ENCODE measurements at regions not wholly inside any gene's neighbourhood (a gene's known extent, or its start where the extent isn't known, plus 50 kb on each side); places are given as distances from the start of the nearest gene placed in this dataset.

GRCh38 chr1:98422816-98423215 lies 238.7 kb upstream of the SNX7 start:
- Mint-ChIP-seq H3K27ac (no peak overlapping the region), H3K27me3 (no peaks in the 10 kb centered on the region), H3K4me1 (no peaks in the 10 kb centered on the region), H3K9me3 (no peaks in the 10 kb centered on the region), H3K4me3 (no peak overlapping the region), H3K36me3 (no peaks in the 10 kb centered on the region)
- H3K27ac ChIP-seq (ENCODE audit: low read length): no peak overlapping the region
- H3K9me3 ChIP-seq: no peaks in the 10 kb centered on the region
- DNase-seq (no peak), ATAC-seq (replicated peaks in 1 of 4) (no peak)
- POLR2A ChIA-PET: no interaction called here
- CTCF ChIA-PET: no interaction called here
- no CpG with 5 or more reads among the region's 2 CpGs for WGBS (ENCODE audit: insufficient coverage)
- no peak overlapping the region for H3K4me3 ChIP-seq (ENCODE audit: control insufficient read depth in 1 of 2, extremely low read depth in 1 of 2, low read length in 1 of 2)
- no peaks in the 10 kb centered on the region for H3K27me3 ChIP-seq (replicated peaks in 1 of 2; ENCODE audit: control insufficient read depth in 2 of 2, extremely low read depth in 1 of 2, insufficient read depth in 2 of 2, low read length in 1 of 2)
- no peaks in the 10 kb centered on the region for H3K4me1 ChIP-seq (ENCODE audit: control insufficient read depth in 1 of 2, extremely low read depth in 1 of 2, insufficient read depth in 2 of 2, low read length in 2 of 2)
- no peaks in the 10 kb centered on the region for H3K36me3 ChIP-seq (ENCODE audit: control insufficient read depth in 2 of 2, extremely low read depth in 1 of 2, insufficient read depth in 1 of 2, low read length in 1 of 2)

GRCh38 chr1:98421085-98421435 lies 240.5 kb upstream of the SNX7 start:
- no peak for ATAC-seq (replicated peaks in 1 of 4)
- DNase-seq: no peak
- POLR2A ChIA-PET: no interaction called here
- WGBS (ENCODE audit: insufficient coverage): no CpG with 5 or more reads among the region's 2 CpGs
- CTCF ChIA-PET: no interaction called here
- Mint-ChIP-seq H3K4me3 (no peak overlapping the region), H3K4me1 (no peaks in the 10 kb centered on the region), H3K27ac (no peak overlapping the region), H3K36me3 (no peaks in the 10 kb centered on the region), H3K9me3 (no peaks in the 10 kb centered on the region), H3K27me3 (no peaks in the 10 kb centered on the region)
- Histone ChIP-seq H3K27ac (ENCODE audit: low read length) (no peak overlapping the region), H3K27me3 (replicated peaks in 1 of 2; ENCODE audit: control insufficient read depth in 2 of 2, extremely low read depth in 1 of 2, insufficient read depth in 2 of 2, low read length in 1 of 2) (no peaks in the 10 kb centered on the region), H3K4me1 (ENCODE audit: control insufficient read depth in 1 of 2, extremely low read depth in 1 of 2, insufficient read depth in 2 of 2, low read length in 2 of 2) (no peaks in the 10 kb centered on the region), H3K9me3 (no peaks in the 10 kb centered on the region), H3K4me3 (ENCODE audit: control insufficient read depth in 1 of 2, extremely low read depth in 1 of 2, low read length in 1 of 2) (no peak overlapping the region), H3K36me3 (ENCODE audit: control insufficient read depth in 2 of 2, extremely low read depth in 1 of 2, insufficient read depth in 1 of 2, low read length in 1 of 2) (no peaks in the 10 kb centered on the region)

- H3K9me3 ChIP-seq: no peaks in the 10 kb centered on the region
- no peaks in the 10 kb centered on the region for H3K27me3 ChIP-seq (replicated peaks in 1 of 2; ENCODE audit: control insufficient read depth in 2 of 2, extremely low read depth in 1 of 2, insufficient read depth in 2 of 2, low read length in 1 of 2)
- Mint-ChIP-seq H3K27me3 (no peaks in the 10 kb centered on the region), H3K27ac (no peak overlapping the region), H3K4me1 (no peaks in the 10 kb centered on the region), H3K36me3 (no peaks in the 10 kb centered on the region), H3K4me3 (no peak overlapping the region), H3K9me3 (no peaks in the 10 kb centered on the region)
- no peak overlapping the region for H3K27ac ChIP-seq (ENCODE audit: low read length)
- ATAC-seq (replicated peaks in 1 of 4): no peak
- no peak overlapping the region for H3K4me3 ChIP-seq (ENCODE audit: control insufficient read depth in 1 of 2, extremely low read depth in 1 of 2, low read length in 1 of 2)
- DNase-seq: no peak
- no peaks in the 10 kb centered on the region for H3K4me1 ChIP-seq (ENCODE audit: control insufficient read depth in 1 of 2, extremely low read depth in 1 of 2, insufficient read depth in 2 of 2, low read length in 2 of 2)
- no peaks in the 10 kb centered on the region for H3K36me3 ChIP-seq (ENCODE audit: control insufficient read depth in 2 of 2, extremely low read depth in 1 of 2, insufficient read depth in 1 of 2, low read length in 1 of 2)
- CTCF ChIA-PET: no interaction called here
- POLR2A ChIA-PET: no interaction called here
- WGBS (ENCODE audit: insufficient coverage): no CpG with 5 or more reads among the region's 2 CpGs
Measured at GRCh38 chr1:98420376-98421084, 241.0 kb upstream of the SNX7 start.

DNA sequence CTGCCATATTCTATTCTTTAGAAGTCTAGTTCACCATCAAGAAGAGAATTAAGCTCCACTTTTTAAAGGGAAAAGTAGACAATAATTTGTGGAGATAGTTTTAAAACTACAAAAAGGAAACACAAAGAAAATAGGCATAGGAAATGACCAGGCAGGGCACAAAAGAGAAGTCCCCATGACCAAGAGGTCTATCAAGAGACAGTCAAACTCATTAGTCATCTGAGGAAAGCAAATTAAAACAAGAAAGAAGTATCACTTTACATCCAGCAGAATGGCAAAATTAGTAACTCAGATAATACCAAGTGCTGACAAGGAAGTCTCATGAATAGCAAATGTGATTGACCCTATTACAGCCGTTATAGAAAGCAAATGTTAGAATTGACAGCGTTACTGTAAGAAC lies 243.7 kb upstream of the SNX7 start:
- ChIA-PET CTCF (no interaction called here), POLR2A (no interaction called here)
- H3K4me1 Mint-ChIP-seq: no peaks in the 10 kb centered on the region
- no peaks in the 10 kb centered on the region for H3K36me3 Mint-ChIP-seq
- H3K4me3 Mint-ChIP-seq: no peak overlapping the region
- H3K4me1 ChIP-seq (ENCODE audit: control insufficient read depth in 1 of 2, extremely low read depth in 1 of 2, insufficient read depth in 2 of 2, low read length in 2 of 2): no peaks in the 10 kb centered on the region
- peaks cover 0 to 2% (median 2%) of the 10 kb centered on the region in 3 donors for H3K9me3 Mint-ChIP-seq
- no CpG with 5 or more reads among the region's 2 CpGs for WGBS (ENCODE audit: insufficient coverage)
- no peak for ATAC-seq (replicated peaks in 1 of 4)
- H3K9me3 ChIP-seq: no peaks in the 10 kb centered on the region
- H3K27ac Mint-ChIP-seq: no peak overlapping the region
- H3K27me3 Mint-ChIP-seq: no peaks in the 10 kb centered on the region
- H3K36me3 ChIP-seq (ENCODE audit: control insufficient read depth in 2 of 2, extremely low read depth in 1 of 2, insufficient read depth in 1 of 2, low read length in 1 of 2): no peaks in the 10 kb centered on the region
- no peak overlapping the region for H3K4me3 ChIP-seq (ENCODE audit: control insufficient read depth in 1 of 2, extremely low read depth in 1 of 2, low read length in 1 of 2)
- no peak for DNase-seq
- H3K27ac ChIP-seq (ENCODE audit: low read length): no peak overlapping the region
- H3K27me3 ChIP-seq (replicated peaks in 1 of 2; ENCODE audit: control insufficient read depth in 2 of 2, extremely low read depth in 1 of 2, insufficient read depth in 2 of 2, low read length in 1 of 2): no peaks in the 10 kb centered on the region

DNA sequence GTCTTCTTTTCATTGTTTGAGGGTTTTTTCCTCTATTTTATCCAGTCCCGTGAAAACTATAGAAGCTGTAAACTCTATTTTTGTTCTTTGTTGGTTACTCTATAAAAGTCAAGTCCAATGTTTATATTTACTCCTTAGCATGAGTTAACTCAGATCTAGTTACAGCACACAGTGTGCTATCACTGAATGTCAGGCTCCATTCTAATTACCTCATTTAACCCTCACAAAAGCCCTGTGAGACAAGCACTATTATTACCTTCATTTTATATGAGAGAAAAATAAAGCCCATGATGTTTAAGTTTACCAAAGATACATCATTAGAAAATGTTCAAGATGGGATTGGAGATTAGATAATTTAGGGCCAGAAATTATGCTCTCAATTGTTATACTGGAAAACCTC lies 251.4 kb upstream of the SNX7 start:
- no CpG with 5 or more reads among the region's 1 CpG for WGBS (ENCODE audit: insufficient coverage)
- no peak overlapping the region for H3K27ac Mint-ChIP-seq

GRCh38 chr1:98406352-98407088 lies 255.0 kb upstream of the SNX7 start:
- DNase-seq (no peak), ATAC-seq (replicated peaks in 1 of 4) (no peak)
- Histone ChIP-seq H3K27ac (ENCODE audit: low read length) (no peak overlapping the region), H3K4me3 (ENCODE audit: control insufficient read depth in 1 of 2, extremely low read depth in 1 of 2, low read length in 1 of 2) (no peak overlapping the region), H3K36me3 (ENCODE audit: control insufficient read depth in 2 of 2, extremely low read depth in 1 of 2, insufficient read depth in 1 of 2, low read length in 1 of 2) (no peaks in the 10 kb centered on the region), H3K4me1 (ENCODE audit: control insufficient read depth in 1 of 2, extremely low read depth in 1 of 2, insufficient read depth in 2 of 2, low read length in 2 of 2) (no peaks in the 10 kb centered on the region), H3K27me3 (replicated peaks in 1 of 2; ENCODE audit: control insufficient read depth in 2 of 2, extremely low read depth in 1 of 2, insufficient read depth in 2 of 2, low read length in 1 of 2) (no peaks in the 10 kb centered on the region), H3K9me3 (no peaks in the 10 kb centered on the region)
- POLR2A ChIA-PET: no interaction called here
- Mint-ChIP-seq H3K36me3 (no peaks in the 10 kb centered on the region), H3K4me1 (peaks cover 5 to 25% (median 9%) of the 10 kb centered on the region in 3 donors), H3K27ac (no peak overlapping the region), H3K27me3 (no peaks in the 10 kb centered on the region), H3K4me3 (no peak overlapping the region), H3K9me3 (no peaks in the 10 kb centered on the region)
- WGBS (ENCODE audit: insufficient coverage): no CpG with 5 or more reads among the region's 1 CpG
- CTCF ChIA-PET: no interaction called here

More for the DNA sequence above, 251.4 kb upstream of the SNX7 start:
- no peak for DNase-seq
- Mint-ChIP-seq H3K4me1 (peaks cover 0 to 5% (median 3%) of the 10 kb centered on the region in 3 donors), H3K36me3 (no peaks in the 10 kb centered on the region), H3K9me3 (peaks cover 0 to 14% (median 7%) of the 10 kb centered on the region in 3 donors), H3K27me3 (no peaks in the 10 kb centered on the region), H3K4me3 (no peak overlapping the region)
- no peak for ATAC-seq (replicated peaks in 1 of 4)
- ChIA-PET CTCF (interaction anchor here in 1 of 2 donors (0.6 kb wide), 1 partner anchor 19 kb away, joined by 3 read pairs; no protein-coding TSS in a partner anchor), POLR2A (no interaction called here)
- H3K27ac ChIP-seq (ENCODE audit: low read length): no peak overlapping the region
- H3K27me3 ChIP-seq (replicated peaks in 1 of 2; ENCODE audit: control insufficient read depth in 2 of 2, extremely low read depth in 1 of 2, insufficient read depth in 2 of 2, low read length in 1 of 2): no peaks in the 10 kb centered on the region
- H3K4me1 ChIP-seq (ENCODE audit: control insufficient read depth in 1 of 2, extremely low read depth in 1 of 2, insufficient read depth in 2 of 2, low read length in 2 of 2): no peaks in the 10 kb centered on the region
- no peaks in the 10 kb centered on the region for H3K9me3 ChIP-seq
- no peak overlapping the region for H3K4me3 ChIP-seq (ENCODE audit: control insufficient read depth in 1 of 2, extremely low read depth in 1 of 2, low read length in 1 of 2)
- no peaks in the 10 kb centered on the region for H3K36me3 ChIP-seq (ENCODE audit: control insufficient read depth in 2 of 2, extremely low read depth in 1 of 2, insufficient read depth in 1 of 2, low read length in 1 of 2)
